ENCODE measurements at regions not wholly inside any gene's neighbourhood (a gene's known extent, or its start where the extent isn't known, plus 50 kb on each side); places are given as distances from the start of the nearest gene placed in this dataset.

DNA sequence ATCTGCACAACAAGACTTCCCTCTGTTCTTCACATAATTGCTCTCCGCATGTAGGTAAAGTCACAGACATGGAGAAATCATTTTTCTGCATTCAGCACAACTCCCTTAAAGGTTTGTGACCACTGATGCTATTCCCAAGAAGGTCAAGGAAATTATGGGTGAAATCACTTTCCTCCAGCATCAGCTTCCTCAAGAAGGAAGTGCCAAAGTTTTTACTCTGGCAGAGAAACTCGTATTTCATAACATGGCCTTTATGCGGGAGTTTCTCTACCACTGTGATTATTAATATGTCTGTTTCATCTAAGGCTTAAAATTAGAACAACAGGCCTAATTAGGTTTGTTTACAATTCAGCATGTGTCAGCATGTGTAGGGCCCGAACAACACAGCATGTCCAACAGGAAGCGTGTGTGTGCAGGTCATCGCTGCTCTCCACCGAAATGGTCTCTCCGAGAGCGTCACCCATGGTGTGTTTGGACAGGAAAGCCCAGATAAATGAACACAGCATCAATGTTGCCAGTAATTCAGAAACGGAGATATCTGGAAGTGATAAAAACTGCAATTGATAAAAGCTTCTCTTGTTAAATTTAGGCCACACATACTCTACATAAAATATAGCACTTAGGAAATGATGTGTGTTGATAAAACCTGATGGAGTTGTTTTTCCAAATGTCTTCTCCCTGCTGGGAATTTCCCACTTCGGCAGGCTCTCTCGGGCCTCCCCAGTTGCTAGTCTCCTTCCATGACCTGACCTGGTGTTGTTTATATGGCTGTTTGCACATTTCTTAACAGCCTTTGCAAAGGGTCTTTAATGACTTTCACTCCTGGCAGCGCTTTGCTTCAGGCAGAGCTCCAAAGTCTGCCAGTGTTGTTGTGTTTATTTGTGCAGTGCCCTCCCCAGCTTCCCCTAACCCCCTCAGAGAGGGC is 265.1 kb upstream of the CEP162 start:
- Mint-ChIP-seq H3K4me1 (ENCODE audit: low read depth) (no peaks in the 10 kb centered on the region), H3K27ac (no peak overlapping the region), H3K9me3 (peaks cover 3% of the 10 kb centered on the region), H3K27me3 (no peaks in the 10 kb centered on the region), H3K4me3 (no peak overlapping the region), H3K36me3 (ENCODE audit: low read depth) (no peaks in the 10 kb centered on the region)
- DNase-seq: no peak

DNA sequence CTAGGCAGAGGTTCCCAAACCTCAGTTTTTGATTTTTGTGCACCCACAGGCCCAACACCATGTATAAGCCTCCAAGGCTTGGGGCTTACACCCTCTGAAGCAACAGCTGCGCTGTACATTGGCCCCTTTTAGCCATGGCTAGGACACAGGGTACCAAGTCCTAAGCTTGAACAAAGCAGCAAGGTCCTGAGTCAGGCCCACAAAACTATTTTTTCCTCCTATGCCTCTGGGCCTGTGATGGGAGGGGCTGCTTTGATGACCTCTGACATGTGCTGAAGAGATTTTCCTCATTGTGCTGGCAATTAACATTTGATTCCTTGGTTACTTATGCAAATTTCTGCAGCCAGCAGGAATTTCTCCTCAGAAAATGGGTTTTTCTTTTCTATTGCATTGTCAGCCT is 262.2 kb upstream of the CEP162 start:
- H3K36me3 Mint-ChIP-seq (ENCODE audit: low read depth): no peaks in the 10 kb centered on the region
- H3K9me3 Mint-ChIP-seq: peaks cover 3% of the 10 kb centered on the region
- H3K4me3 Mint-ChIP-seq: no peak overlapping the region
- no peak for DNase-seq
- no peaks in the 10 kb centered on the region for H3K4me1 Mint-ChIP-seq (ENCODE audit: low read depth)
- no peaks in the 10 kb centered on the region for H3K27me3 Mint-ChIP-seq
- no peak overlapping the region for H3K27ac Mint-ChIP-seq

- no peak overlapping the region for H3K27ac Mint-ChIP-seq
Measured at GRCh38 chr6:84486526-84486925, 259.1 kb upstream of the CEP162 start.

GRCh38 chr6:84469144-84469543 is 241.7 kb upstream of the CEP162 start:
- Mint-ChIP-seq H3K27me3 (no peaks in the 10 kb centered on the region), H3K4me3 (no peak overlapping the region), H3K27ac (no peak overlapping the region), H3K4me1 (ENCODE audit: low read depth) (no peaks in the 10 kb centered on the region), H3K36me3 (ENCODE audit: low read depth) (no peaks in the 10 kb centered on the region), H3K9me3 (peaks cover 3% of the 10 kb centered on the region)
- no peak for DNase-seq

More at GRCh38 chr6:84486526-84486925, 259.1 kb upstream of the CEP162 start:
- no peaks in the 10 kb centered on the region for H3K36me3 Mint-ChIP-seq (ENCODE audit: low read depth)
- no peak for DNase-seq
- no peaks in the 10 kb centered on the region for H3K4me1 Mint-ChIP-seq (ENCODE audit: low read depth)
- H3K27me3 Mint-ChIP-seq: no peaks in the 10 kb centered on the region
- H3K4me3 Mint-ChIP-seq: no peak overlapping the region
- H3K9me3 Mint-ChIP-seq: peaks cover 3% of the 10 kb centered on the region

- H3K27me3 Mint-ChIP-seq: no peaks in the 10 kb centered on the region
- H3K36me3 Mint-ChIP-seq (ENCODE audit: low read depth): no peaks in the 10 kb centered on the region
- no peak overlapping the region for H3K4me3 Mint-ChIP-seq
- H3K9me3 Mint-ChIP-seq: no peaks in the 10 kb centered on the region
- no peak overlapping the region for H3K27ac Mint-ChIP-seq
- no peak for DNase-seq
- no peaks in the 10 kb centered on the region for H3K4me1 Mint-ChIP-seq (ENCODE audit: low read depth)
Measured at GRCh38 chr6:84467296-84467695, 239.9 kb upstream of the CEP162 start.

DNA sequence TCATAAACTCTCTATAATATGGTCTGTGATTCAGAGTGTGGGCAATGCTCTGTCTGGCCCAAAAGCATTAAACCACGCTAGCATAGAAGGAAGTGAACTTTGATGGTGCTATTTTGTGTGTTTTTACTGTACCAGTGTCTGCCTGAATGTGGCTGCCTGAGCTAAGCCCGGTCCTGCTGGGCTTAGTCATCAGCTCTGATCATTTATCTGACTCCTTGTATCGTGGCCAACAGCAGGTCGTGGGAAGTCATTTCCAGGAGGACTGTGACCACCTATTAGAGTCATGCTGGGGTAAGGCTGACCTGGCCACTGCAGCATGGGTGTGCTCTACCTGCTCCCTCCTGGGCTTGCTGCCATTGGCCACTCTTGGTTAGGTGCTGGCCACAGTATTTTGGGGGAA is 239.1 kb upstream of the CEP162 start:
- Mint-ChIP-seq H3K9me3 (no peaks in the 10 kb centered on the region), H3K36me3 (ENCODE audit: low read depth) (no peaks in the 10 kb centered on the region), H3K27ac (no peak overlapping the region), H3K4me1 (ENCODE audit: low read depth) (no peaks in the 10 kb centered on the region), H3K4me3 (no peak overlapping the region), H3K27me3 (no peaks in the 10 kb centered on the region)
- DNase-seq: no peak

DNA sequence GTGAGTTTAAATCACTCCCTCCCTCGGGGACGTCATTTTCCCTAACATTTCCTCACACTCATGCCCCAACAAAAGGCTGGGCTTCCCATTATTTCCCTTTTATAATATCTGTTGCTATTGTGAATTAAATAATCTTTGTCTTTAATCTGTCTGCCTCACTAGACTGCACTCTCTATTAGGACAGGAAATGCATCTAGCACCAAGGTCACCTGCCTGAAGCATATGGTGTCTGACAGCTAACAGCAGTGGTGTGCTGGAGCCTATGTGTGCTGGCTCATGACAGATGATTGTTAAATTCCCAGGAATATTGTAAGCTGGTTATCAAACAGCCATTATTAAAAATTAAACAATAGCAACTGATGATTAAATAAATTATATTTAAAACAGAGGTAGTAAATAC is 237.0 kb upstream of the CEP162 start:
- Mint-ChIP-seq H3K9me3 (no peaks in the 10 kb centered on the region), H3K36me3 (ENCODE audit: low read depth) (no peaks in the 10 kb centered on the region), H3K4me1 (ENCODE audit: low read depth) (no peaks in the 10 kb centered on the region), H3K4me3 (no peak overlapping the region), H3K27me3 (no peaks in the 10 kb centered on the region), H3K27ac (no peak overlapping the region)
- no peak for DNase-seq

- DNase-seq: no peak
- Mint-ChIP-seq H3K9me3 (peaks cover 2% of the 10 kb centered on the region), H3K27ac (no peak overlapping the region), H3K4me1 (ENCODE audit: low read depth) (no peaks in the 10 kb centered on the region), H3K27me3 (no peaks in the 10 kb centered on the region), H3K4me3 (no peak overlapping the region), H3K36me3 (ENCODE audit: low read depth) (no peaks in the 10 kb centered on the region)
Measured at GRCh38 chr6:84462698-84463097, 235.3 kb upstream of the CEP162 start.

GRCh38 chr6:84461461-84461860 is 234.0 kb upstream of the CEP162 start:
- Mint-ChIP-seq H3K27ac (no peak overlapping the region), H3K4me3 (no peak overlapping the region), H3K27me3 (no peaks in the 10 kb centered on the region), H3K36me3 (ENCODE audit: low read depth) (no peaks in the 10 kb centered on the region), H3K4me1 (ENCODE audit: low read depth) (no peaks in the 10 kb centered on the region), H3K9me3 (peaks cover 2% of the 10 kb centered on the region)
- DNase-seq: no peak

DNA sequence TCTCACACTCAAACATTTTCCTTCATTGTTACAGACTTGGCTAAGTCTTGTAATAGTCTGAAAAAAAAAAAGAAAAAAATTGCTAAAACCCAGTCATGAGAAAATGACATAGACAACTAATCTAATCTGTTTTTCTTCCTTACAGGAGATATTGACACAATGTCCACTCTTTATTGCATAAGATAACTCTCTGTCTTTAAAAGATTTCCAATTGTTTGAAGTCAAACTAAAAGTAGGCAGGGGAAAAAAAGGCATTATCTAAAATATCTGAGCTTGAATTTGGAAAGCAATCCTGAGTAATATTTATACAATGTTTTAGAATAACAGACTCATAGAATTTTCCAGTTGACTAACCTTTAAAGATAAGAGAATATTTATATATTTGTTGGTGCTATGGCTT is 233.0 kb upstream of the CEP162 start:
- Mint-ChIP-seq H3K4me1 (ENCODE audit: low read depth) (no peaks in the 10 kb centered on the region), H3K9me3 (peaks cover 2% of the 10 kb centered on the region), H3K27ac (no peak overlapping the region), H3K36me3 (ENCODE audit: low read depth) (no peaks in the 10 kb centered on the region), H3K4me3 (no peak overlapping the region), H3K27me3 (no peaks in the 10 kb centered on the region)
- no peak for DNase-seq

DNA sequence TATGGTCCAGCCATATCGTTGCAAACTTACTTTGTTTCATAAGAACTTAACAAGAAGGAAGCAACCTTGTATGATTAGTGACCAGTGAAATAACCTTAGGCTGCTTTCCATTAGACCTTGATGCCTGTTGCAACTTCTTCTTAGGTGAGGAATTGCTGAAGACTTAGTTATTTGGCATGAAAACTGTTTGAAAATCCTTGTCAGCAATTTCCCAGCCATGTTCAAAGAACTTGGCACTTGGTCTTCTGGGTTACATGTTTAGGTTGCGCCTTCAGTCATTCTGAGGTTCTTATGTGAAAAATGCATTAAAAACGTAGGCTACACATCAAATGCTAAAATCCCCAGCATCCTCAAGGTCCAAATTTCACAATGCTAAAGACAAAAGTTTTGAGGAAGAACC is 232.0 kb upstream of the CEP162 start:
- H3K9me3 Mint-ChIP-seq: peaks cover 2% of the 10 kb centered on the region

DNA sequence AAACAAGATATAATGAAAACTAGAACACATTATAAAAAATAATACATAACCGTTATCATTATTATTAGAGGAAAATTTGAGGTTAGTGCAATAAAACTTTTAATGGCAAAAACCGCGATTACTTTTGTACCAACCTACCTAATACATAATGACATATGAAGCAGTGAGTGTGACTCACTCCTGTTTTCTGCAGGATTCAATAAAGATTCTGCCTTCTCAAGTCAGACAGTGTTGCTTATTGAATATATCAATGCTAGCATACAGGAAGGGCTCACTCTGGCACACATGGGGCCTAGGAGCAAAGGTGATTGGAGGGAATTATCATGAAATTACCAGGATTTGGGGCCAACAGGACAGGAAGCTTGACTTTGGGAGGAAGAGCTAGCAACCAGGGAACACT is 230.8 kb upstream of the CEP162 start:
- Mint-ChIP-seq H3K27me3 (no peaks in the 10 kb centered on the region), H3K4me3 (no peak overlapping the region), H3K36me3 (ENCODE audit: low read depth) (no peaks in the 10 kb centered on the region), H3K4me1 (ENCODE audit: low read depth) (no peaks in the 10 kb centered on the region), H3K27ac (no peak overlapping the region), H3K9me3 (peaks cover 2% of the 10 kb centered on the region)
- DNase-seq: no peak

More for the DNA sequence above, 232.0 kb upstream of the CEP162 start:
- Mint-ChIP-seq H3K36me3 (ENCODE audit: low read depth) (no peaks in the 10 kb centered on the region), H3K4me3 (no peak overlapping the region), H3K27me3 (no peaks in the 10 kb centered on the region), H3K4me1 (ENCODE audit: low read depth) (no peaks in the 10 kb centered on the region), H3K27ac (no peak overlapping the region)
- DNase-seq: no peak

- H3K27me3 Mint-ChIP-seq: no peaks in the 10 kb centered on the region
- no peak overlapping the region for H3K27ac Mint-ChIP-seq
- H3K4me3 Mint-ChIP-seq: no peak overlapping the region
- no peaks in the 10 kb centered on the region for H3K36me3 Mint-ChIP-seq (ENCODE audit: low read depth)
- no peak for DNase-seq
- H3K4me1 Mint-ChIP-seq (ENCODE audit: low read depth): no peaks in the 10 kb centered on the region
- peaks cover 2% of the 10 kb centered on the region for H3K9me3 Mint-ChIP-seq
Measured at GRCh38 chr6:84457276-84457675, 229.8 kb upstream of the CEP162 start.

GRCh38 chr6:84456803-84457202 is 229.4 kb upstream of the CEP162 start:
- Mint-ChIP-seq H3K4me1 (ENCODE audit: low read depth) (no peaks in the 10 kb centered on the region), H3K27me3 (no peaks in the 10 kb centered on the region), H3K27ac (no peak overlapping the region), H3K36me3 (ENCODE audit: low read depth) (no peaks in the 10 kb centered on the region), H3K4me3 (no peak overlapping the region), H3K9me3 (peaks cover 2% of the 10 kb centered on the region)
- DNase-seq: no peak

GRCh38 chr6:84455511-84456029 is 228.1 kb upstream of the CEP162 start:
- no peaks in the 10 kb centered on the region for H3K27me3 Mint-ChIP-seq
- H3K4me1 Mint-ChIP-seq (ENCODE audit: low read depth): no peaks in the 10 kb centered on the region
- no peak for DNase-seq
- H3K36me3 Mint-ChIP-seq (ENCODE audit: low read depth): no peaks in the 10 kb centered on the region
- no peak overlapping the region for H3K27ac Mint-ChIP-seq
- peaks cover 2% of the 10 kb centered on the region for H3K9me3 Mint-ChIP-seq
- H3K4me3 Mint-ChIP-seq: no peak overlapping the region

Data from activated T-cell treated with anti-CD3 and anti-CD28 coated beads, Interleukin-2, amount 50 U/mL, for 24 hours (primary cell).